H1 (cell line): ENCODE measurements at regions not wholly inside any gene's neighbourhood (a gene's known extent, or its start where the extent isn't known, plus 50 kb on each side); places are given as distances from the start of the nearest gene placed in this dataset.

ENCODE experiments used
- CTCF ChIA-PET: fragments of 300-600 bp; sonication (Branson Sonifier 250); formaldehyde crosslinking; loops from one replicate; lab custom pipeline; 2021; ENCODE audit not compliant: partially characterized antibody; lab: Charles Lee
- POLR2A ChIA-PET: fragments of 300-600 bp; sonication (Branson Sonifier 250); formaldehyde crosslinking; loops from one replicate; lab custom pipeline; 2021; ENCODE audit warnings: inconsistent platforms; ENCODE audit not compliant: partially characterized antibody; lab: Charles Lee
- DNase-seq, 2 experiments: peaks; one replicate each; pipeline versions ENCODE4 v3.0.0 to v3.0.0-alpha.2; 2010 to 2022; ENCODE audit warnings: low spot score in 2 of 2, low read depth in 1 of 2, mixed read lengths in 1 of 2
- FAIRE-seq: peaks from 2 replicates; lab custom pipeline; 2011; peaks lifted over from hg19 to GRCh38; lab: Jason Lieb, UNC
- H2AFZ ChIP-seq: 2 replicates; pipeline ENCODE4 v1.8.1; 2012; ENCODE audit warnings: low read length, inconsistent platforms
- H2AK5ac ChIP-seq: 2 replicates; pipeline ENCODE4 v1.6.1; 2013; ENCODE audit warnings: low read depth, low read length
- H2BK120ac ChIP-seq: replicated peaks from 2 replicates; pipeline ENCODE3; 2013; ENCODE audit warnings: low read depth, low read length, inconsistent platforms
- H2BK12ac ChIP-seq: 2 replicates; pipeline ENCODE4 v1.6.1; 2013; ENCODE audit warnings: low read depth, low read length
- H2BK15ac ChIP-seq: 2 replicates; pipeline ENCODE4 v1.6.1; 2013; ENCODE audit warnings: low read length
- H2BK20ac ChIP-seq: 2 replicates; pipeline ENCODE4 v1.6.1; 2013; ENCODE audit warnings: low read length
- H2BK5ac ChIP-seq: 2 replicates; pipeline ENCODE4 v1.6.1; 2013; ENCODE audit warnings: low read depth, low read length
- H3K14ac ChIP-seq: 2 replicates; pipeline ENCODE4 v1.6.1; 2013; ENCODE audit warnings: inconsistent platforms; ENCODE audit not compliant: insufficient read length
- H3K18ac ChIP-seq: 2 replicates; pipeline ENCODE4 v1.6.1; 2013; ENCODE audit warnings: low read length; ENCODE audit errors: extremely low read depth
- H3K23ac ChIP-seq: 2 replicates; pipeline ENCODE4 v1.6.1; 2013; ENCODE audit warnings: inconsistent platforms; ENCODE audit not compliant: insufficient read length
- H3K23me2 ChIP-seq: 2 replicates; pipeline ENCODE4 v1.6.1; 2013; ENCODE audit warnings: low read depth, low read length
- H3K27ac ChIP-seq: 2 replicates; pipeline ENCODE4 v1.6.1; 2011; ENCODE audit warnings: low read depth, low read length, inconsistent platforms
- H3K27me3 ChIP-seq, 4 experiments: replicated peaks in 1 of 4; 1 replicate in 1 of 4; 2 replicates in 3 of 4; pipeline versions ENCODE4 v1.6.1 to v1.8.1; 2011 to 2013; ENCODE audit warnings: low read length in 3 of 4, mild to moderate bottlenecking in 3 of 4, inconsistent platforms in 2 of 4, mixed read lengths in 2 of 4, moderate library complexity in 1 of 4; ENCODE audit not compliant: control insufficient read depth in 3 of 4, insufficient read depth in 3 of 4; ENCODE audit errors: extremely low read depth in 1 of 4
- H3K36me3 ChIP-seq, 4 experiments: 2 replicates each; pipeline versions ENCODE4 v1.6.1 to v1.8.1; 2011 to 2013; ENCODE audit warnings: mild to moderate bottlenecking in 4 of 4, low read length in 3 of 4, moderate library complexity in 2 of 4, control low read depth in 1 of 4, inconsistent platforms in 1 of 4; ENCODE audit not compliant: insufficient read depth in 4 of 4, control insufficient read depth in 2 of 4
- H3K4ac ChIP-seq: replicated peaks from 2 replicates; pipeline ENCODE3; 2013; ENCODE audit warnings: low read length, low read depth, mixed read lengths, inconsistent platforms; ENCODE audit not compliant: insufficient read length
- H3K4me1 ChIP-seq, 4 experiments: replicated peaks in 1 of 4; 1 replicate in 1 of 4; 2 replicates in 3 of 4; pipeline versions ENCODE4 v1.6.1 to v1.8.1; 2011 to 2013; ENCODE audit warnings: low read length in 3 of 4, inconsistent platforms in 2 of 4, mixed read lengths in 1 of 4; ENCODE audit not compliant: insufficient read depth in 4 of 4, control insufficient read depth in 3 of 4
- H3K4me2 ChIP-seq, 2 experiments: 2 replicates each; pipeline versions ENCODE4 v1.6.1 to v1.8.1; 2011 to 2013; ENCODE audit warnings: low read depth in 2 of 2, low read length in 2 of 2, control low read depth in 1 of 2, inconsistent platforms in 1 of 2, mild to moderate bottlenecking in 1 of 2; ENCODE audit not compliant: insufficient read depth in 1 of 2
- H3K4me3 ChIP-seq, 4 experiments: fragments of 200-600, 300-600 bp in 1 of 4; sonication (generic), shearing (Covaris generic), sonication (Bioruptor Twin) in 1 of 4; 2 replicates each; pipeline versions ENCODE4 v1.5.1 to v1.8.1; 2011 to 2016; ENCODE audit warnings: low read length in 4 of 4, low read depth in 3 of 4, control low read depth in 2 of 4, inconsistent platforms in 2 of 4, mild to moderate bottlenecking in 2 of 4, mixed read lengths in 1 of 4, moderate library complexity in 1 of 4; ENCODE audit not compliant: insufficient read depth in 2 of 4; ENCODE audit errors: extremely low read depth in 1 of 4
- H3K56ac ChIP-seq: replicated peaks from 2 replicates; pipeline ENCODE3; 2013; ENCODE audit warnings: low read depth, mild to moderate bottlenecking, mixed read lengths, low read length, inconsistent platforms; ENCODE audit not compliant: insufficient read length
- H3K79me1 ChIP-seq: 2 replicates; pipeline ENCODE4 v1.6.1; 2013; ENCODE audit warnings: low read depth, low read length, control low read depth
- H3K79me2 ChIP-seq, 2 experiments: 2 replicates each; pipeline versions ENCODE4 v1.6.1 to v1.8.1; 2012 to 2013; ENCODE audit warnings: low read length in 2 of 2, mild to moderate bottlenecking in 2 of 2, inconsistent platforms in 1 of 2; ENCODE audit not compliant: insufficient read depth in 2 of 2, control insufficient read depth in 1 of 2
- H3K9ac ChIP-seq, 4 experiments: replicated peaks in 1 of 4; 1 replicate in 1 of 4; 2 replicates in 3 of 4; pipeline versions ENCODE4 v1.6.1 to v1.8.1; 2011 to 2013; ENCODE audit warnings: low read depth in 3 of 4, low read length in 3 of 4, control low read depth in 2 of 4, mild to moderate bottlenecking in 2 of 4, moderate library complexity in 2 of 4, inconsistent platforms in 1 of 4; ENCODE audit errors: extremely low read depth in 1 of 4
- H3K9me3 ChIP-seq, 2 experiments: 2 replicates each; pipeline versions ENCODE4 v1.6.1 to v1.8.1; 2012 to 2013; ENCODE audit warnings: mild to moderate bottlenecking in 2 of 2, moderate library complexity in 2 of 2, control low read depth in 1 of 2, inconsistent platforms in 1 of 2, low read depth in 1 of 2, low read length in 1 of 2, mixed read lengths in 1 of 2; ENCODE audit not compliant: insufficient read depth in 2 of 2
- H4K20me1 ChIP-seq, 2 experiments: replicated peaks in 1 of 2; 2 replicates each; pipeline versions ENCODE3 to v1.8.1; 2011 to 2013; ENCODE audit warnings: inconsistent platforms in 2 of 2, low read length in 2 of 2, mild to moderate bottlenecking in 1 of 2; ENCODE audit not compliant: insufficient read depth in 2 of 2, control insufficient read depth in 1 of 2
- H4K5ac ChIP-seq: 2 replicates; pipeline ENCODE4 v1.6.1; 2013; ENCODE audit warnings: low read length, low read depth, mixed read lengths, inconsistent platforms; ENCODE audit not compliant: insufficient read length
- H4K8ac ChIP-seq: 2 replicates; pipeline ENCODE4 v1.8.0; 2013; ENCODE audit warnings: mild to moderate bottlenecking, moderate library complexity, low read length, inconsistent platforms; ENCODE audit not compliant: insufficient read depth; ENCODE audit errors: extremely low read depth
- H4K91ac ChIP-seq: replicated peaks from 2 replicates; pipeline ENCODE3; 2013; ENCODE audit warnings: low read length, mixed read lengths, inconsistent platforms; ENCODE audit not compliant: insufficient read length
- CBX5 ChIP-seq: fragments of 300-800, 300-1000 bp; sonication (generic); IDR thresholded peaks from 2 replicates; pipeline ENCODE4 v1.7.1; 2016; ENCODE audit warnings: antibody characterized with exemption, low read length, low read depth
- EP300 ChIP-seq, 2 experiments: IDR thresholded peaks; 1 replicate in 1 of 2; 2 replicates in 1 of 2; pipeline ENCODE4 v1.6.1; 2011 to 2012; ENCODE audit warnings: low read depth in 2 of 2, low read length in 2 of 2, mild to moderate bottlenecking in 2 of 2, borderline replicate concordance in 1 of 2, inconsistent platforms in 1 of 2, moderate library complexity in 1 of 2
- JUND ChIP-seq: IDR thresholded peaks from 2 replicates; pipeline ENCODE4 v1.6.1; 2011; ENCODE audit warnings: mild to moderate bottlenecking, improper control_type of control experiment, low read length
- POLR2A ChIP-seq, 2 experiments: IDR thresholded peaks; 1 replicate in 1 of 2; 2 replicates in 1 of 2; pipeline ENCODE4 v1.6.1; 2011; ENCODE audit warnings: low read depth in 2 of 2, low read length in 2 of 2, mild to moderate bottlenecking in 2 of 2; ENCODE audit errors: control extremely low read depth in 1 of 2
- RXRA ChIP-seq: IDR thresholded peaks from 2 replicates; pipeline ENCODE4 v1.6.1; 2011; ENCODE audit warnings: low read depth, mild to moderate bottlenecking, low read length, moderate library complexity; ENCODE audit not compliant: insufficient read depth
- SP4 ChIP-seq: IDR thresholded peaks from 2 replicates; pipeline ENCODE4 v1.6.1; 2012; ENCODE audit warnings: low read length, inconsistent platforms
- TCF12 ChIP-seq: IDR thresholded peaks from 2 replicates; pipeline ENCODE4 v1.6.1; 2011; ENCODE audit warnings: low read depth, mild to moderate bottlenecking, low read length
- WGBS, 2 experiments: shearing (Covaris generic) in 1 of 2; methylation state at CpG; one replicate each; pipeline versions ENCODE4 v1.1.6 to v1.1.7; 2013 to 2015; ENCODE audit warnings: low lambda C conversion rate in 2 of 2, mixed read lengths in 2 of 2, inconsistent platforms in 1 of 2, low coverage in 1 of 2, missing lambda C conversion rate in 1 of 2; ENCODE audit not compliant: insufficient replicate concordance in 2 of 2, insufficient coverage in 1 of 2, insufficient read length in 1 of 2; ENCODE audit errors: extremely low coverage in 1 of 2, missing lambda C conversion rate in 1 of 2; 5-methylcytosine and 5-hydroxymethylcytosine counted together

DNA sequence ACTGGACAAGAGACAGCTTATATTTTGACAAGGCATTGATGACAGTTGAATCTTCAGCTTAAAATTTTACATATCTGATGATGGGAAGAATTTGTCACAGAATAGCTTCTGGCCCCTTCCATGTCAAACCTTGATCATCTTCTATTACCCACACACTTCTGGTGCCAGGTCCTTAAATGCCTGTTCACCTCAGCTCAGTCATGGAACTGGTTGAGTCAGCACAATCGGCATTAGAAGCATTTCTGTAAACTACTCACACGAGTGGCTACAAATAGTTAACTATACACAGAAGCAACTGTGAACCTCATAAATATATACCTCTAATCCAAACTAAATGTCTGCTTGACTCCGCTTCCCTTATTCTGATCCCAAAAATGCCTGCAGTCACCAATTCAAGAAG is 161.2 kb downstream of the FOXO1 start:
- no peak overlapping the region for H3K4me3 ChIP-seq
- DNase-seq (no peak), FAIRE-seq (no peak)
- no peak overlapping the region for H2BK5ac ChIP-seq
- H2BK12ac ChIP-seq: no peak overlapping the region
- no peak overlapping the region for H4K8ac ChIP-seq
- no peaks in the 10 kb centered on the region for H3K27me3 ChIP-seq
- CTCF ChIA-PET: interaction anchor here (1.1 kb wide), 2 partner anchors 14 to 334 kb away, joined by 3 read pairs; no protein-coding TSS in a partner anchor
- no peak overlapping the region for H4K91ac ChIP-seq
- no peak overlapping the region for H2AFZ ChIP-seq
- no peaks in the 10 kb centered on the region for H3K79me2 ChIP-seq
- H2BK20ac ChIP-seq: no peak overlapping the region
- no peak overlapping the region for H3K23ac ChIP-seq
- WGBS, 2 experiments: 100% methylated on average over 3 of the region's 3 CpGs; no CpG with 5 or more reads in 1 of the 2 experiments
- POLR2A ChIA-PET: no interaction called here
- no peak overlapping the region for H3K27ac ChIP-seq
- no peaks in the 10 kb centered on the region for H3K79me1 ChIP-seq
- H3K9ac ChIP-seq: no peak overlapping the region
- H3K9me3 ChIP-seq: no peaks in the 10 kb centered on the region
- H2BK120ac ChIP-seq: no peak overlapping the region
- no peak overlapping the region for H2BK15ac ChIP-seq
- H3K4ac ChIP-seq: no peak overlapping the region
- no peak overlapping the region for H3K18ac ChIP-seq
- no peak overlapping the region for H3K56ac ChIP-seq
- no peak overlapping the region for H3K4me2 ChIP-seq
- TF ChIP-seq SP4 (no peak), RXRA (no peak), EP300 (IDR thresholded peaks at IDR 0.05; ENCODE audit: borderline replicate concordance in 1 of 2, low read depth in 2 of 2, low read length in 2 of 2) (no peak), POLR2A (IDR thresholded peaks at IDR 0.05; ENCODE audit: control extremely low read depth in 1 of 2, low read depth in 2 of 2, low read length in 2 of 2) (no peak), CBX5 (no peak), TCF12 (no peak), JUND (no peak)
- H3K4me1 ChIP-seq: no peaks in the 10 kb centered on the region; a peak in 1 of 7 replicates
- peaks cover 2% of the 10 kb centered on the region for H3K23me2 ChIP-seq
- no peak overlapping the region for H2AK5ac ChIP-seq
- H3K36me3 ChIP-seq: no peaks in the 10 kb centered on the region
- H3K14ac ChIP-seq: no peak overlapping the region
- no peaks in the 10 kb centered on the region for H4K20me1 ChIP-seq
- H4K5ac ChIP-seq: no peak overlapping the region
